SK-N-SH (cell line): ENCODE measurements at regions not wholly inside any gene's neighbourhood (a gene's known extent, or its start where the extent isn't known, plus 50 kb on each side); places are given as distances from the start of the nearest gene placed in this dataset.

ENCODE experiments used
- EP300 ChIP-seq, 2 experiments: IDR thresholded peaks; 2 replicates each; pipeline versions ENCODE4 v1.4.0 to v1.6.1; 2012; ENCODE audit warnings: borderline replicate concordance in 1 of 2, low read depth in 1 of 2, low read length in 1 of 2
- EZH2phosphoT487 ChIP-seq: fragments of 200-600 bp; sonication (generic); IDR thresholded peaks from 2 replicates; pipeline ENCODE4 v1.6.1; 2017; ENCODE audit warnings: low read depth, mixed run types, mild to moderate bottlenecking, antibody characterized with exemption, moderate library complexity, borderline replicate concordance
- JUND ChIP-seq: IDR thresholded peaks from 2 replicates; pipeline ENCODE4 v1.4.0; 2012
- MXI1 ChIP-seq: IDR thresholded peaks from 2 replicates; pipeline ENCODE4 v1.6.1; 2012; ENCODE audit warnings: mild to moderate bottlenecking, low read depth, low read length, improper control_type of control experiment
- POLR2AphosphoS5 ChIP-seq: IDR thresholded peaks from 2 replicates; pipeline ENCODE4 v1.6.1; 2012; ENCODE audit warnings: low read depth, low read length
- RAD21 ChIP-seq: IDR thresholded peaks from 2 replicates; pipeline ENCODE4 v1.6.1; 2012; ENCODE audit warnings: mild to moderate bottlenecking, low read length
- REST ChIP-seq: IDR thresholded peaks from 2 replicates; pipeline ENCODE4 v1.6.1; 2012; ENCODE audit warnings: mild to moderate bottlenecking, low read depth, low read length, moderate library complexity
- RFX5 ChIP-seq: IDR thresholded peaks from 2 replicates; pipeline ENCODE4 v1.6.1; 2012; ENCODE audit warnings: mild to moderate bottlenecking, improper control_type of control experiment, low read length
- TCF12 ChIP-seq: IDR thresholded peaks from 2 replicates; pipeline ENCODE4 v1.4.0; 2012
- TF ChIP-seq, protein P1 (sequence below): IDR thresholded peaks from 2 replicates; pipeline ENCODE4 v1.4.0; 2012; ENCODE audit warnings: low read depth, borderline replicate concordance
- TF ChIP-seq, protein P2 (sequence below): fragments of 200-600 bp; sonication (generic); IDR thresholded peaks from 2 replicates; pipeline ENCODE4 v1.6.1; 2017; ENCODE audit warnings: antibody characterized with exemption, mild to moderate bottlenecking, moderate library complexity
- TF ChIP-seq, protein P3 (sequence below): IDR thresholded peaks from 2 replicates; pipeline ENCODE4 v1.4.0; 2012; ENCODE audit warnings: low read depth, borderline replicate concordance
- TF ChIP-seq, protein P4 (sequence below): IDR thresholded peaks from 2 replicates; pipeline ENCODE4 v1.4.0; 2012; ENCODE audit warnings: low read depth

GRCh38 chr20:12294678-12295077 is 377.0 kb downstream of the BTBD3 start:
- TF ChIP-seq, protein P1, sequence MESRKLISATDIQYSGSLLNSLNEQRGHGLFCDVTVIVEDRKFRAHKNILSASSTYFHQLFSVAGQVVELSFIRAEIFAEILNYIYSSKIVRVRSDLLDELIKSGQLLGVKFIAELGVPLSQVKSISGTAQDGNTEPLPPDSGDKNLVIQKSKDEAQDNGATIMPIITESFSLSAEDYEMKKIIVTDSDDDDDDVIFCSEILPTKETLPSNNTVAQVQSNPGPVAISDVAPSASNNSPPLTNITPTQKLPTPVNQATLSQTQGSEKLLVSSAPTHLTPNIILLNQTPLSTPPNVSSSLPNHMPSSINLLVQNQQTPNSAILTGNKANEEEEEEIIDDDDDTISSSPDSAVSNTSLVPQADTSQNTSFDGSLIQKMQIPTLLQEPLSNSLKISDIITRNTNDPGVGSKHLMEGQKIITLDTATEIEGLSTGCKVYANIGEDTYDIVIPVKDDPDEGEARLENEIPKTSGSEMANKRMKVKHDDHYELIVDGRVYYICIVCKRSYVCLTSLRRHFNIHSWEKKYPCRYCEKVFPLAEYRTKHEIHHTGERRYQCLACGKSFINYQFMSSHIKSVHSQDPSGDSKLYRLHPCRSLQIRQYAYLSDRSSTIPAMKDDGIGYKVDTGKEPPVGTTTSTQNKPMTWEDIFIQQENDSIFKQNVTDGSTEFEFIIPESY = no peak
- TF ChIP-seq, protein P2, sequence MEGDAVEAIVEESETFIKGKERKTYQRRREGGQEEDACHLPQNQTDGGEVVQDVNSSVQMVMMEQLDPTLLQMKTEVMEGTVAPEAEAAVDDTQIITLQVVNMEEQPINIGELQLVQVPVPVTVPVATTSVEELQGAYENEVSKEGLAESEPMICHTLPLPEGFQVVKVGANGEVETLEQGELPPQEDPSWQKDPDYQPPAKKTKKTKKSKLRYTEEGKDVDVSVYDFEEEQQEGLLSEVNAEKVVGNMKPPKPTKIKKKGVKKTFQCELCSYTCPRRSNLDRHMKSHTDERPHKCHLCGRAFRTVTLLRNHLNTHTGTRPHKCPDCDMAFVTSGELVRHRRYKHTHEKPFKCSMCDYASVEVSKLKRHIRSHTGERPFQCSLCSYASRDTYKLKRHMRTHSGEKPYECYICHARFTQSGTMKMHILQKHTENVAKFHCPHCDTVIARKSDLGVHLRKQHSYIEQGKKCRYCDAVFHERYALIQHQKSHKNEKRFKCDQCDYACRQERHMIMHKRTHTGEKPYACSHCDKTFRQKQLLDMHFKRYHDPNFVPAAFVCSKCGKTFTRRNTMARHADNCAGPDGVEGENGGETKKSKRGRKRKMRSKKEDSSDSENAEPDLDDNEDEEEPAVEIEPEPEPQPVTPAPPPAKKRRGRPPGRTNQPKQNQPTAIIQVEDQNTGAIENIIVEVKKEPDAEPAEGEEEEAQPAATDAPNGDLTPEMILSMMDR = no peak
- 0 out of 2 replicates have a peak, but pooled peaks have one; percentile 3 for TF ChIP-seq RAD21
- peak in 1 of 2 experiments; percentile 66; a peak in 2 of 4 replicates for TF ChIP-seq EP300 (IDR thresholded peaks at IDR 0.05; ENCODE audit: borderline replicate concordance in 1 of 2, low read depth in 1 of 2, low read length in 1 of 2)
- TF ChIP-seq, protein P3, sequence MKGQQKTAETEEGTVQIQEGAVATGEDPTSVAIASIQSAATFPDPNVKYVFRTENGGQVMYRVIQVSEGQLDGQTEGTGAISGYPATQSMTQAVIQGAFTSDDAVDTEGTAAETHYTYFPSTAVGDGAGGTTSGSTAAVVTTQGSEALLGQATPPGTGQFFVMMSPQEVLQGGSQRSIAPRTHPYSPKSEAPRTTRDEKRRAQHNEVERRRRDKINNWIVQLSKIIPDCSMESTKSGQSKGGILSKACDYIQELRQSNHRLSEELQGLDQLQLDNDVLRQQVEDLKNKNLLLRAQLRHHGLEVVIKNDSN = no peak
- TF ChIP-seq MXI1 = no peak
- TF ChIP-seq REST = no peak
- no peak for TF ChIP-seq RFX5
- TF ChIP-seq TCF12 = no peak
- no peak for TF ChIP-seq JUND
- TF ChIP-seq, protein P4, sequence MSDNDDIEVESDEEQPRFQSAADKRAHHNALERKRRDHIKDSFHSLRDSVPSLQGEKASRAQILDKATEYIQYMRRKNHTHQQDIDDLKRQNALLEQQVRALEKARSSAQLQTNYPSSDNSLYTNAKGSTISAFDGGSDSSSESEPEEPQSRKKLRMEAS = no peak
- TF ChIP-seq EZH2phosphoT487 = no peak
- TF ChIP-seq POLR2AphosphoS5 = no peak
